Body of pancreas (tissue), 4 donors: ENCODE measurements at regions not wholly inside any gene's neighbourhood (a gene's known extent, or its start where the extent isn't known, plus 50 kb on each side); places are given as distances from the start of the nearest gene placed in this dataset.
"Not testable (repeated sequence)": the region's sequence is repeated elsewhere in the genome, so short reads cannot be mapped to it uniquely, and the experiment has no call there.

ENCODE experiments used
- ATAC-seq: fragments of 150-250 bp; one replicate; pipeline ENCODE4 v1.9.1; 2016
- DNase-seq, 4 donors: peaks; one replicate each; pipeline ENCODE4 v3.0.0-alpha.2; 2019
- H3K27ac ChIP-seq, 4 donors: fragments of 200-600 bp; sonication (generic); 1 replicate in 3 of 4; 2 replicates in 1 of 4; pipeline versions ENCODE4 v1.5.1 to v1.6.1; 2016 to 2019; ENCODE audit warnings: mild to moderate bottlenecking in 1 of 4, mixed read lengths in 1 of 4, moderate library complexity in 1 of 4
- H3K27me3 ChIP-seq, 2 donors: fragments of 200-600 bp; sonication (generic); one replicate each; pipeline ENCODE4 v1.6.0; 2016; ENCODE audit warnings: mild to moderate bottlenecking in 1 of 2
- H3K36me3 ChIP-seq, 2 donors: fragments of 200-600 bp; sonication (generic); replicated peaks in 1 of 2; 2 replicates each; pipeline ENCODE4 v1.5.1; 2016; ENCODE audit warnings: low read depth in 2 of 2; ENCODE audit not compliant: insufficient read depth in 1 of 2
- H3K4me1 ChIP-seq: fragments of 200-600 bp; sonication (generic); one replicate; pipeline ENCODE4 v1.6.0; 2016
- H3K4me3 ChIP-seq, 2 donors: fragments of 200-600 bp; sonication (generic); 1 replicate in 1 of 2; 2 replicates in 1 of 2; pipeline ENCODE4 v1.5.1; 2016 to 2019
- H3K9me3 ChIP-seq, 3 donors: fragments of 200-600 bp; sonication (generic); 1 replicate in 2 of 3; 2 replicates in 1 of 3; pipeline ENCODE4 v1.5.1; 2016
- POLR2A ChIP-seq, 3 donors: fragments of 450-650 bp; IDR thresholded peaks; one replicate each; pipeline ENCODE4 v1.6.1; 2016; ENCODE audit warnings: antibody characterized with exemption in 3 of 3, mild to moderate bottlenecking in 2 of 3
- WGBS, 2 donors: methylation state at CpG; one replicate each; pipeline ENCODE4 v1.1.5; 2017; 5-methylcytosine and 5-hydroxymethylcytosine counted together
- intact Hi-C: fragments of 100-400 bp; cut with DNase I; formaldehyde crosslinking; loops from one replicate; pipeline ENCODE4 v1.15.1; 2023
- TF ChIP-seq, protein P1 (sequence below), 7 experiments: fragments of 450-650 bp in 4 of 7; fragments of 200-600 bp in 3 of 7; sonication (generic) in 3 of 7; IDR thresholded peaks; one replicate each; pipeline ENCODE4 v1.5.1; 2016 to 2019; ENCODE audit warnings: antibody characterized with exemption in 7 of 7

- 69 to 85% methylated on average over 2 to 3 of the region's 3 CpGs for WGBS, 2 donors
- ATAC-seq (no peak), DNase-seq (no peak)
- H3K4me1 ChIP-seq, result no peaks in the 10 kb centered on the region
- no peak overlapping the region for H3K4me3 ChIP-seq
- H3K36me3 ChIP-seq, result no peaks in the 10 kb centered on the region
- no peak overlapping the region for H3K27ac ChIP-seq
- TF ChIP-seq, protein P1, sequence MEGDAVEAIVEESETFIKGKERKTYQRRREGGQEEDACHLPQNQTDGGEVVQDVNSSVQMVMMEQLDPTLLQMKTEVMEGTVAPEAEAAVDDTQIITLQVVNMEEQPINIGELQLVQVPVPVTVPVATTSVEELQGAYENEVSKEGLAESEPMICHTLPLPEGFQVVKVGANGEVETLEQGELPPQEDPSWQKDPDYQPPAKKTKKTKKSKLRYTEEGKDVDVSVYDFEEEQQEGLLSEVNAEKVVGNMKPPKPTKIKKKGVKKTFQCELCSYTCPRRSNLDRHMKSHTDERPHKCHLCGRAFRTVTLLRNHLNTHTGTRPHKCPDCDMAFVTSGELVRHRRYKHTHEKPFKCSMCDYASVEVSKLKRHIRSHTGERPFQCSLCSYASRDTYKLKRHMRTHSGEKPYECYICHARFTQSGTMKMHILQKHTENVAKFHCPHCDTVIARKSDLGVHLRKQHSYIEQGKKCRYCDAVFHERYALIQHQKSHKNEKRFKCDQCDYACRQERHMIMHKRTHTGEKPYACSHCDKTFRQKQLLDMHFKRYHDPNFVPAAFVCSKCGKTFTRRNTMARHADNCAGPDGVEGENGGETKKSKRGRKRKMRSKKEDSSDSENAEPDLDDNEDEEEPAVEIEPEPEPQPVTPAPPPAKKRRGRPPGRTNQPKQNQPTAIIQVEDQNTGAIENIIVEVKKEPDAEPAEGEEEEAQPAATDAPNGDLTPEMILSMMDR (IDR thresholded peaks at IDR 0.05), result no peak
- TF ChIP-seq POLR2A (IDR thresholded peaks at IDR 0.05), result no peak
- no peaks in the 10 kb centered on the region for H3K9me3 ChIP-seq
- no peaks in the 10 kb centered on the region for H3K27me3 ChIP-seq
- intact Hi-C loops, result no loop called here
Observed at GRCh38 chr6:102928109-102928508, 1534.6 kb downstream of the GRIK2 start.

DNA sequence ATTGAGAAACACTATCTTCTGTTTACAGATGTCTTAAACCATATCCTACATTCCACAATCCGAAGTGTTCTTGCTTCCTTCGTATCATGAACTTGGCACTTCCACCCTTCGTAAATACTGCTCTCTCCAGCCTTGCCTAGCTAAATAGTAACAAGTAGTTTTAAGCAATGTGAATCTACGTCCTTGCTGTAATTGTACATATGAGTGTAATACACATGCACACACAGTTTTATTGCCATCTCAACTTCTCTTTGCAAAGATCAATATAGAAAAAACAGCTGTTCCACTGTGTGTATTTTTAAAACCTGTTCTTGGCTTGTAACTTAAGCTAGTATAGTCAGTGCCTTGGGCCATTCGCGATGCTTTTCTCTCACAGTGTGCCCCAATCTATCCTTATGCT lies 1524.7 kb downstream of the GRIK2 start:
- ATAC-seq, result no peak
- DNase-seq, result no peak
- Histone ChIP-seq H3K27ac (no peak overlapping the region), H3K9me3 (no peaks in the 10 kb centered on the region), H3K4me1 (no peaks in the 10 kb centered on the region), H3K4me3 (no peak overlapping the region), H3K36me3 (no peaks in the 10 kb centered on the region), H3K27me3 (no peaks in the 10 kb centered on the region)
- intact Hi-C loops, result no loop called here
- WGBS, 2 donors, result 44 to 51% methylated on average over 6 of the region's 6 CpGs
- TF ChIP-seq, protein P1 (IDR thresholded peaks at IDR 0.05), result no peak
- no peak for TF ChIP-seq POLR2A (IDR thresholded peaks at IDR 0.05)

DNA sequence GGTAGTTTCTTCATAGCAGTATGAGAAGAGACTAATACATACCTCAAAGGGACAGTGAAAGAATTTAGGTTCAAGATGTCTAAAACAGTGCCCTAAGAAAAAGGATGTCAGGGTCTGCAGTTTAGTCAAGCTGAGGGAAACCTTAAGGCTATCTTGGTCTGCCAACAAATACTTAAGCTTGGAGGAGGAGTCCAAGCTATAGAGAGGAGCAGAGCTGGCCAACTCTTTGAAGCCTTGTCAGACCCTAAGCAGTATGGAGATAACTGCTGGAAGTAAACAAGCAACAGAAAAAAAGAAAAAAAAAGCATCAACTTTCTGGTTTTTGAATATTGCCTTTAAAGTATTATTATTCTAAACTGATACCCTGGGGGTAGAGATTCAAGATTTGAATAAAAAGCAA lies 1518.1 kb downstream of the GRIK2 start:
- DNase-seq (no peak), ATAC-seq (no peak)
- intact Hi-C loops, result no loop called here
- TF ChIP-seq, protein P1 (IDR thresholded peaks at IDR 0.05), result no peak
- TF ChIP-seq POLR2A (IDR thresholded peaks at IDR 0.05), result no peak
- Histone ChIP-seq H3K27me3 (no peaks in the 10 kb centered on the region), H3K36me3 (no peaks in the 10 kb centered on the region), H3K4me1 (no peaks in the 10 kb centered on the region), H3K27ac (no peak overlapping the region), H3K9me3 (no peaks in the 10 kb centered on the region), H3K4me3 (no peak overlapping the region)

DNA sequence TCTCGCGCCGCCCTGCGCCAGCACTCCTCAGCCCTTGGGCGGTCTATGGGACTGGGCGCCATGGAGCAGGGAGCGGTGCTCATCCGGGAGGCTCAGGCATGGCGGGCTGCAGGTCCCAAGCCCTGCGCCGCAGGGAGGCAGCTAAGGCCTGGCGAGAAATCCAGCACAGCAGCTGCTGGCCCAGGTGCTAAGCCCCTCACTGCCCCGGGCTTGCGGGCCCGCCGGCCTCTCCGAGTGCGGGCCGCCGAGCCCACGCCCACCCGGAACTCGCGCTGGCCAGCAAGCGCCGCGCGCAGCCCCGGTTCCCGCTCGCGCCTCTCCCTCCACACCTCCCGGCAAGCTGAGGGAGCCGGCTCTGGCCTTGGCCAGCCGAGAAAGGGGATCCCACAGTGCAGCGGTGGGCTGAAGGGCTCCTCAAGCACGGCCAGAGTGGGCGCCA lies 1517.2 kb downstream of the GRIK2 start:
- H3K4me3 ChIP-seq, H3K27me3 ChIP-seq, H3K36me3 ChIP-seq, H3K9me3 ChIP-seq, H3K27ac ChIP-seq, intact Hi-C loops, ATAC-seq, H3K4me1 ChIP-seq, DNase-seq: not testable (repeated sequence)
- 92 to 100% methylated on average over 1 to 33 of the region's 38 CpGs for WGBS, 2 donors

DNA sequence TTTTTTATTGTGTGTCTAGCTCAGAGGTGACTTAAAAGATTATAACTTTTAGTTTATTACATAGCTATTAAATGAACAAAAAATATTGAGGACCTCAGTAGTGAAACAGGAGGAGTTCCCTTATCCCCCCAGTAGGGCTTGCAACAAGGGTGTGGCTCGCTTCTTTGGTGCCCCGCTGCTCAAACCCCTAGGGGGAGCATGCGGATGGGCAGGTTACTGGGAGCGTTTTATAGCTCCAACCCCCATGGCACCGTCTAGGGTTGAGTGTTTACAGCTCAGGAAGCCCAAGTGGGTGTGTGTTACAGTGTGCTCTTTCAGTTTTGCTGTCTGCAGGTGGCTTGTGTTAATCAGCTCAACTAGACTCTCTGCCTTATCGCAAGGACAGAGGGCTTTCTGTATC lies 1513.7 kb downstream of the GRIK2 start:
- H3K4me3 ChIP-seq, result no peak overlapping the region
- WGBS, 2 donors, result 56 to 72% methylated on average over 6 of the region's 6 CpGs
- TF ChIP-seq, protein P1 (IDR thresholded peaks at IDR 0.05), result no peak
- TF ChIP-seq POLR2A (IDR thresholded peaks at IDR 0.05), result no peak
- no peaks in the 10 kb centered on the region for H3K27me3 ChIP-seq
- no peak overlapping the region for H3K27ac ChIP-seq
- no peak for ATAC-seq
- H3K36me3 ChIP-seq, result no peaks in the 10 kb centered on the region
- intact Hi-C loops, result no loop called here
- DNase-seq, result no peak
- no peaks in the 10 kb centered on the region for H3K9me3 ChIP-seq
- no peaks in the 10 kb centered on the region for H3K4me1 ChIP-seq
